ENCODE measurements at regions not wholly inside any gene's neighbourhood (a gene's known extent, or its start where the extent isn't known, plus 50 kb on each side); places are given as distances from the start of the nearest gene placed in this dataset.

DNA sequence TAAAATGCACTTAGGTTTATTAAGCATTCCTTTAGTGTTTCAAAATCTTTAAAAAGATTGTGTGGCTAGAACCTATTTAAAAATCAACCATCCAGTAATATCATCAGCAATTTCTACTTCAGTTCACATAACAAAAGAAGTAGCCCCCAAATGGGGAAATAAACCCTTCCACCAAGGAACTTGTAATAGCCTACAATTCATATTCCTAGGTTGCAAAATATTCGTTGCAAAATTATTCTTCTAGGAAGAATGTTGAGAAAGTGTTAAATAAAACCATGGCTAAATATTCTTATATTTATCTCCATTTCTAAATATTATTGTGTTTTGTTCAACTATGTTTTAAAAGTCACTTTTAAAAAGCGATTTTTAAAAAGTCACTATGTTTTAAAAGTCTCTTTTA lies 177.9 kb upstream of the PRLR start:
- Histone ChIP-seq H3K27me3 (ENCODE audit: control insufficient read depth, insufficient read depth, low read length) (no peaks in the 10 kb centered on the region), H3K9me3 (ENCODE audit: control insufficient read depth, insufficient read depth, low read length) (peaks cover 3% of the 10 kb centered on the region; the same call in 1 of the 2 replicates), H3K27ac (ENCODE audit: low read depth, low read length) (no peak overlapping the region), H3K4me3 (ENCODE audit: low read depth, low read length) (no peak overlapping the region)
- no peak for DNase-seq (ENCODE audit: low read depth, low spot score)
- ChIA-PET POLR2A (no interaction called here), CTCF (no interaction called here)
- no peak for TF ChIP-seq CTCF (IDR thresholded peaks at IDR 0.05; ENCODE audit: low read depth, low read length)

DNA sequence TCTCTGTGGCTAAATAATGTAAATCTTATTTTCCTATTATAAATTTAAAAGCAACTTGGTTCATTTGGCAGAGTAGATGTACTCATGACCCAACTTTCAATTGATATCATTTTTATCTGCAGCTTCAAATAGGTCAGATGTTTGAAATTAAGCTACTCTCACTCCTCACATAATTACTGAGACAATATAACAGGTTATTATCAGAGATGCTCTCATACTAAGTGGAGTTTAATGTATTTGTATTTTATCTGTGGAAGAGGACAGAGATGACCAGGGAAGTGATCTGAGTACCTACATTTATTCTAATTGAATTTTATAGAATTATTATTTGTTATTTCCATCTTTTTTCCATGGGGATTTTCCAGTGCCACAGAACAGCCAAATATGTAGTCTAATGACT lies 177.4 kb upstream of the PRLR start:
- DNase-seq (ENCODE audit: low read depth, low spot score): no peak
- Histone ChIP-seq H3K27me3 (ENCODE audit: control insufficient read depth, insufficient read depth, low read length) (no peaks in the 10 kb centered on the region), H3K4me3 (ENCODE audit: low read depth, low read length) (no peak overlapping the region), H3K27ac (ENCODE audit: low read depth, low read length) (no peak overlapping the region), H3K9me3 (ENCODE audit: control insufficient read depth, insufficient read depth, low read length) (peaks cover 3% of the 10 kb centered on the region; the same call in 1 of the 2 replicates)
- ChIA-PET POLR2A (no interaction called here), CTCF (no interaction called here)
- no peak for TF ChIP-seq CTCF (IDR thresholded peaks at IDR 0.05; ENCODE audit: low read depth, low read length)

GRCh38 chr5:35405938-35406337 lies 175.7 kb upstream of the PRLR start:
- Histone ChIP-seq H3K27me3 (ENCODE audit: control insufficient read depth, insufficient read depth, low read length) (no peaks in the 10 kb centered on the region), H3K27ac (ENCODE audit: low read depth, low read length) (no peak overlapping the region), H3K4me3 (ENCODE audit: low read depth, low read length) (no peak overlapping the region), H3K9me3 (ENCODE audit: control insufficient read depth, insufficient read depth, low read length) (peaks cover 3% of the 10 kb centered on the region; the same call in 1 of the 2 replicates)
- ChIA-PET POLR2A (no interaction called here), CTCF (interaction anchor here (0.7 kb wide), 1 partner anchor 11 kb away, joined by 3 read pairs; no protein-coding TSS in a partner anchor)
- TF ChIP-seq CTCF (IDR thresholded peaks at IDR 0.05; ENCODE audit: low read depth, low read length): no peak
- no peak for DNase-seq (ENCODE audit: low read depth, low spot score)

DNA sequence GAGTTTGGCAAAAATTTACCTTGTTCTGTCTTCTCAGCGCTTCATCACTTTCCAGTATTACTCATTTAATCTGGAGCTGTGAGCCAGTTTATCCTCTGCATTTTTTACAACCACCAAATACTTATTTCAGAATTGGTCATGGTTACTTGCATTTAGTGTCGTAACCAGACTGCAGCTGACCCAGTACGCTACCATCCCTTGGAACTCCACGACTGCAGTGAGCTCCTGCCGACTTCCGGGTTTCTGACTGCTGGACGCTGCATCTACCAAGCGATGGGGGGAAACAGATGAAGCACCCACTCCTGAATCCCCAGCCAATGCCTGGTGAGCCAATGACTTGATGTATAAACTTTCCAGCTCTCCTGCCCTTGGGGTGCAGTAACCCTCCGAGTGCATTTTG lies 174.4 kb upstream of the PRLR start:
- ChIA-PET POLR2A (no interaction called here), CTCF (no interaction called here)
- DNase-seq (ENCODE audit: low read depth, low spot score): no peak

DNA sequence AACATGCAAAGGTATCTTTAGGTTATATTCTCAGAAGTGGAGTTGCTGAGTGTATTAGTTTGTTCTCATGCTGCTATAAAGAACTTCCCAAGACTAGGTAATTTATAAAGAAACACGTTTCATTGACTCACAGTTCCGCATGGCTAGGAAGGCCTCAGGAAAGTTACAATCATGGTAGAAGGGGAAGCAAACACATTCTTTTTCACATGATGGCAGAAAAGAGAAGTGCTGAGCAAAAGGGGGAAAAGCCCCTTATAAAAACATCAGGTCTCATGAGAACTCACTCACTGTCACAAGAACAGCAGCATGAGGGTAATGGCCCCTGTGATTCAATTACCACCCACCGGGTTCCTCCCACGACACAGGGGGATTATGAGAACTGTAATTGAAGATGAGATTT lies 163.6 kb upstream of the PRLR start:
- Histone ChIP-seq H3K27me3 (ENCODE audit: control insufficient read depth, insufficient read depth, low read length) (no peaks in the 10 kb centered on the region), H3K9me3 (ENCODE audit: control insufficient read depth, insufficient read depth, low read length) (no peaks in the 10 kb centered on the region), H3K27ac (ENCODE audit: low read depth, low read length) (no peak overlapping the region), H3K4me3 (ENCODE audit: low read depth, low read length) (no peak overlapping the region)
- ChIA-PET CTCF (no interaction called here), POLR2A (no interaction called here)
- DNase-seq (ENCODE audit: low read depth, low spot score): no peak
- TF ChIP-seq CTCF (IDR thresholded peaks at IDR 0.05; ENCODE audit: low read depth, low read length): no peak

More for the DNA sequence above, 174.4 kb upstream of the PRLR start:
- H3K27ac ChIP-seq (ENCODE audit: low read depth, low read length): no peak overlapping the region
- no peak overlapping the region for H3K4me3 ChIP-seq (ENCODE audit: low read depth, low read length)
- TF ChIP-seq CTCF (IDR thresholded peaks at IDR 0.05; ENCODE audit: low read depth, low read length): no peak
- H3K27me3 ChIP-seq (ENCODE audit: control insufficient read depth, insufficient read depth, low read length): no peaks in the 10 kb centered on the region
- peaks cover 3% of the 10 kb centered on the region; the same call in 1 of the 2 replicates for H3K9me3 ChIP-seq (ENCODE audit: control insufficient read depth, insufficient read depth, low read length)
